ENCODE measurements at regions not wholly inside any gene's neighbourhood (a gene's known extent, or its start where the extent isn't known, plus 50 kb on each side); places are given as distances from the start of the nearest gene placed in this dataset.

DNA sequence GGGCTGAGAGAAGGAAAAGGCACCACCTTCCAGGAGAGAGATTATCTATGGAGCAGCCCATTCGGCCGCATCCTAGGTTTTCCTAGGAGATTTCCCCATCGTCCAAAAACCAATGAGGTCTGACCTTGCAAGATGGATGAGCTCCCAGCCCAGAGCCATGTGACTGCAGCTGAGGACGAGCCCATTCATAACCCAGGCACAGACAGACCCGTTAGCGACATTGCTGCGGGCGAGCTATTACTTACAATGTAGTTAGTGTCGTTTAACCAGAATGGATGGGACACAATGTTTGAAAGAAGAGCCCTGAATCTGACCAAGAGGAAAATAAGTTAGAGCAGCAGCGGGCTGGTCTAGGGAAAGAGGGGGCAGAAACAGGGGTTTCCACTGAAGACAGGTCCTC lies 395.9 kb upstream of the CADM1 start:
- TF ChIP-seq, protein P1, sequence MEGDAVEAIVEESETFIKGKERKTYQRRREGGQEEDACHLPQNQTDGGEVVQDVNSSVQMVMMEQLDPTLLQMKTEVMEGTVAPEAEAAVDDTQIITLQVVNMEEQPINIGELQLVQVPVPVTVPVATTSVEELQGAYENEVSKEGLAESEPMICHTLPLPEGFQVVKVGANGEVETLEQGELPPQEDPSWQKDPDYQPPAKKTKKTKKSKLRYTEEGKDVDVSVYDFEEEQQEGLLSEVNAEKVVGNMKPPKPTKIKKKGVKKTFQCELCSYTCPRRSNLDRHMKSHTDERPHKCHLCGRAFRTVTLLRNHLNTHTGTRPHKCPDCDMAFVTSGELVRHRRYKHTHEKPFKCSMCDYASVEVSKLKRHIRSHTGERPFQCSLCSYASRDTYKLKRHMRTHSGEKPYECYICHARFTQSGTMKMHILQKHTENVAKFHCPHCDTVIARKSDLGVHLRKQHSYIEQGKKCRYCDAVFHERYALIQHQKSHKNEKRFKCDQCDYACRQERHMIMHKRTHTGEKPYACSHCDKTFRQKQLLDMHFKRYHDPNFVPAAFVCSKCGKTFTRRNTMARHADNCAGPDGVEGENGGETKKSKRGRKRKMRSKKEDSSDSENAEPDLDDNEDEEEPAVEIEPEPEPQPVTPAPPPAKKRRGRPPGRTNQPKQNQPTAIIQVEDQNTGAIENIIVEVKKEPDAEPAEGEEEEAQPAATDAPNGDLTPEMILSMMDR (conservative IDR thresholded peaks at IDR 0.05): no peak
- Mint-ChIP-seq H3K27me3 (peaks cover 35% of the 10 kb centered on the region), H3K4me1 (ENCODE audit: unreplicated experiment) (peaks cover 22% of the 10 kb centered on the region), H3K9me3 (no peaks in the 10 kb centered on the region), H3K4me3 (no peak overlapping the region), H3K27ac (no peak overlapping the region), H3K36me3 (no peaks in the 10 kb centered on the region)
- DNase-seq (ENCODE audit: extremely low spot score, unreplicated experiment): no peak

DNA sequence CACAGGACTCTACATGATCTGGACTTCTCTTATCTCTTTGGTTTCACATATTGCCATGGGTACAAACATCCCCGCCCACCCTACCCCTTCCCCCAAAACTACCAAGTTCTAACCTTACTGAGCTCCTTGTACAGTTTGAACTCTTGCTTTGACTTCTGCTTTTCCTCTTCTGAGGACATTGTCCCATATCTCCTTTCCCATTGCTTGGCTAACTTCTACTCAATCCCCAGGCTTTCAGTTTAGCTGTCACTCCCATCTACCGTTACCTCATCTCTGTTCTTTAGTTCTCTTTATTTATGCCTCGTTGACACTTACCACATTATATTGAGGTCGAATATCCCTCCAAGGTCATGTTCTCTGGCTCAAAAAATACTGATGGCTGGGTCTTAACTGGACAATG lies 393.5 kb upstream of the CADM1 start:
- no peak for DNase-seq (ENCODE audit: extremely low spot score, unreplicated experiment)
- peaks cover 32% of the 10 kb centered on the region for H3K27me3 Mint-ChIP-seq
- no peaks in the 10 kb centered on the region for H3K9me3 Mint-ChIP-seq
- H3K4me3 Mint-ChIP-seq: no peak overlapping the region
- TF ChIP-seq, protein P1 (conservative IDR thresholded peaks at IDR 0.05): no peak
- H3K27ac Mint-ChIP-seq: no peak overlapping the region
- H3K36me3 Mint-ChIP-seq: no peaks in the 10 kb centered on the region
- H3K4me1 Mint-ChIP-seq (ENCODE audit: unreplicated experiment): peaks cover 26% of the 10 kb centered on the region

DNA sequence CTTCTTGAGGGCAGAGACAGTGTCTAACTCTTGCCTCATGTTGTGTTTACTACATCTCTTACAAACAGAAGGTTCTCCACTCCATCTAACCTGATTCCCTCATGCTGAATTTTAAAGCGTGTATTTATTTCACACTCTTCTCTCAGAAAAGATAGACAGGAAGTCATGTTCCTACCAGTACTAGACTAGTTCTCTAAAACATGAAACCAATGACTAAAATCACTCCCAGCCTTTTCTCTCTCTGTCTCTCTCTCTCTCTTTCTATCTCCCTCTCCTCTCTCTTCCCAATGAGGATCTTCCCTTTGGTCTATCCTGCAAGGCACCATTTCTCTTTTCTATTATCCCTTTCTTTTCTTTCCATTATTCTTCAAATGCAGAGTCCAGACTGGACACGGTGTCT lies 391.9 kb upstream of the CADM1 start:
- TF ChIP-seq, protein P1 (conservative IDR thresholded peaks at IDR 0.05): no peak
- no peaks in the 10 kb centered on the region for H3K36me3 Mint-ChIP-seq
- no peaks in the 10 kb centered on the region for H3K9me3 Mint-ChIP-seq
- H3K27ac Mint-ChIP-seq: no peak overlapping the region
- no peak for DNase-seq (ENCODE audit: extremely low spot score, unreplicated experiment)
- H3K4me1 Mint-ChIP-seq (ENCODE audit: unreplicated experiment): peaks cover 26% of the 10 kb centered on the region
- no peak overlapping the region for H3K4me3 Mint-ChIP-seq
- peaks cover 36% of the 10 kb centered on the region for H3K27me3 Mint-ChIP-seq

GRCh38 chr11:115895594-115895993 lies 391.4 kb upstream of the CADM1 start:
- no peaks in the 10 kb centered on the region for H3K9me3 Mint-ChIP-seq

DNA sequence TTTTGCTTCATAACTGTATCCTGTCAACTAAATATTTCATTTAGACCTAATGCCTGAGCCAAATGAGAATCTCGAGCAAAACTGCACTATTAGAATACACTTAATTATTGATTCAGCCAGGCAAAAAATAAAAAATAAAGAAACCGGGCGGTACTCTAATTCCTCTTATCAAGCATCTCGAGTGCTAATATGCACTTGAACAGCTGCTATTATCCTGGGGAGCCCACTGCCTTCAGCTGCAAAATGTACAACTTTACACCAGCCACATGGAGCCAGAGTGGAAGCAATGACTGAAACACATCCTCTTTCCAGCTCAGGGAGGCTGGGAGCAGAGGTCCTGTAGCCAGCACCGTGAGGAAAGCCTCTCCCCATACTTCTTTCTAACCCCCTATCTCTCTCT lies 390.0 kb upstream of the CADM1 start:
- Mint-ChIP-seq H3K27me3 (peaks cover 27% of the 10 kb centered on the region), H3K27ac (no peak overlapping the region), H3K36me3 (no peaks in the 10 kb centered on the region), H3K4me1 (ENCODE audit: unreplicated experiment) (peaks cover 11% of the 10 kb centered on the region), H3K9me3 (no peaks in the 10 kb centered on the region), H3K4me3 (no peak overlapping the region)
- TF ChIP-seq, protein P1 (conservative IDR thresholded peaks at IDR 0.05): no peak
- DNase-seq (ENCODE audit: extremely low spot score, unreplicated experiment): no peak

More at GRCh38 chr11:115895594-115895993, 391.4 kb upstream of the CADM1 start:
- peaks cover 22% of the 10 kb centered on the region for H3K4me1 Mint-ChIP-seq (ENCODE audit: unreplicated experiment)
- TF ChIP-seq, protein P1 (conservative IDR thresholded peaks at IDR 0.05): no peak
- no peak overlapping the region for H3K4me3 Mint-ChIP-seq
- H3K27me3 Mint-ChIP-seq: peaks cover 34% of the 10 kb centered on the region
- H3K36me3 Mint-ChIP-seq: no peaks in the 10 kb centered on the region
- no peak for DNase-seq (ENCODE audit: extremely low spot score, unreplicated experiment)
- no peak overlapping the region for H3K27ac Mint-ChIP-seq

Measured in type B pancreatic cell (in vitro differentiated cells).